ENCODE measurements at regions not wholly inside any gene's neighbourhood (a gene's known extent, or its start where the extent isn't known, plus 50 kb on each side); places are given as distances from the start of the nearest gene placed in this dataset.

GRCh38 chr12:107226126-107226525 is 132.8 kb upstream of the CRY1 start:
- TF ChIP-seq ESRRG (CRISPR knock-in tag; IDR thresholded peaks at IDR 0.05) (no peak), ZNF70 (CRISPR knock-in tag; IDR thresholded peaks at IDR 0.05) (no peak), OSR1 (CRISPR knock-in tag; IDR thresholded peaks at IDR 0.05) (no peak), TOX (CRISPR knock-in tag; IDR thresholded peaks at IDR 0.05; ENCODE audit: borderline replicate concordance) (no peak), ZFP30 (CRISPR knock-in tag; IDR thresholded peaks at IDR 0.05) (no peak), ARNTL (CRISPR knock-in tag; IDR thresholded peaks at IDR 0.05; ENCODE audit: borderline replicate concordance, low read depth) (no peak), ZNF565 (CRISPR knock-in tag; conservative IDR thresholded peaks at IDR 0.05; ENCODE audit: low read depth) (no peak), GLIS3 (CRISPR knock-in tag; IDR thresholded peaks at IDR 0.05) (no peak)
- ATAC-seq: no peak

GRCh38 chr12:107228076-107228475 is 134.7 kb upstream of the CRY1 start:
- no peak for TF ChIP-seq CSDC2 (CRISPR knock-in tag; IDR thresholded peaks at IDR 0.05)
- ATAC-seq: no peak

- ATAC-seq: no peak
- TF ChIP-seq ZFP3 (CRISPR knock-in tag; IDR thresholded peaks at IDR 0.05) (no peak), CREB5 (CRISPR knock-in tag; IDR thresholded peaks at IDR 0.05; ENCODE audit: low read depth) (no peak), PATZ1 (CRISPR knock-in tag; IDR thresholded peaks at IDR 0.05; ENCODE audit: borderline replicate concordance) (no peak), OSR1 (CRISPR knock-in tag; IDR thresholded peaks at IDR 0.05) (no peak), PPARA (CRISPR knock-in tag; IDR thresholded peaks at IDR 0.05; ENCODE audit: borderline replicate concordance) (no peak), TSHZ2 (CRISPR knock-in tag; IDR thresholded peaks at IDR 0.05) (no peak), POU6F1 (CRISPR knock-in tag; IDR thresholded peaks at IDR 0.05; ENCODE audit: borderline replicate concordance, low read depth) (no peak), CSDC2 (CRISPR knock-in tag; IDR thresholded peaks at IDR 0.05) (no peak), CSRNP3 (CRISPR knock-in tag; IDR thresholded peaks at IDR 0.05) (no peak), ZNF565 (CRISPR knock-in tag; conservative IDR thresholded peaks at IDR 0.05; ENCODE audit: low read depth) (no peak), GLIS3 (CRISPR knock-in tag; IDR thresholded peaks at IDR 0.05) (no peak), ISL1 (CRISPR knock-in tag; IDR thresholded peaks at IDR 0.05) (no peak), RARB (CRISPR knock-in tag; IDR thresholded peaks at IDR 0.05) (no peak)
Measured at GRCh38 chr12:107229827-107230226, 136.5 kb upstream of the CRY1 start.

GRCh38 chr12:107231303-107231702 is 138.0 kb upstream of the CRY1 start:
- TF ChIP-seq GLIS3 (CRISPR knock-in tag; IDR thresholded peaks at IDR 0.05): no peak
- no peak for TF ChIP-seq RARB (CRISPR knock-in tag; IDR thresholded peaks at IDR 0.05)
- ATAC-seq: no peak

GRCh38 chr12:107233551-107233950 is 140.2 kb upstream of the CRY1 start:
- TF ChIP-seq ZC3H10 (CRISPR knock-in tag; IDR thresholded peaks at IDR 0.05): no peak
- TF ChIP-seq ARNTL (CRISPR knock-in tag; IDR thresholded peaks at IDR 0.05; ENCODE audit: borderline replicate concordance, low read depth): no peak
- no peak for ATAC-seq
